HUES64 (cell line): ENCODE measurements at regions not wholly inside any gene's neighbourhood (a gene's known extent, or its start where the extent isn't known, plus 50 kb on each side); places are given as distances from the start of the nearest gene placed in this dataset.

Experiments used
- H3K27ac ChIP-seq: 2 replicates; pipeline ENCODE4 v1.7.0; 2013; ENCODE audit warnings: low read depth, low read length, inconsistent platforms
- H3K27me3 ChIP-seq: 2 replicates; pipeline ENCODE4 v1.6.1; 2013; ENCODE audit warnings: mild to moderate bottlenecking, low read length; ENCODE audit not compliant: insufficient read depth
- H3K36me3 ChIP-seq: 2 replicates; pipeline ENCODE4 v1.6.1; 2013; ENCODE audit warnings: mild to moderate bottlenecking, low read length; ENCODE audit not compliant: insufficient read depth
- H3K4me1 ChIP-seq: 2 replicates; pipeline ENCODE4 v1.6.1; 2013; ENCODE audit warnings: mild to moderate bottlenecking, low read length, moderate library complexity; ENCODE audit not compliant: insufficient read depth
- H3K4me3 ChIP-seq: 2 replicates; pipeline ENCODE4 v1.5.1; 2013; ENCODE audit warnings: mild to moderate bottlenecking, low read length, moderate library complexity
- H3K9ac ChIP-seq: 2 replicates; pipeline ENCODE4 v1.6.1; 2013; ENCODE audit warnings: mild to moderate bottlenecking, low read depth, low read length
- H3K9me3 ChIP-seq: 2 replicates; pipeline ENCODE4 v1.6.1; 2013; ENCODE audit warnings: low read depth, low read length; ENCODE audit not compliant: insufficient read depth
- WGBS: fragments of 150-250, 120-280 bp; methylation state at CpG from one replicate; pipeline ENCODE4 v1.1.7; 2013; ENCODE audit warnings: missing lambda C conversion rate; 5-methylcytosine and 5-hydroxymethylcytosine counted together

DNA sequence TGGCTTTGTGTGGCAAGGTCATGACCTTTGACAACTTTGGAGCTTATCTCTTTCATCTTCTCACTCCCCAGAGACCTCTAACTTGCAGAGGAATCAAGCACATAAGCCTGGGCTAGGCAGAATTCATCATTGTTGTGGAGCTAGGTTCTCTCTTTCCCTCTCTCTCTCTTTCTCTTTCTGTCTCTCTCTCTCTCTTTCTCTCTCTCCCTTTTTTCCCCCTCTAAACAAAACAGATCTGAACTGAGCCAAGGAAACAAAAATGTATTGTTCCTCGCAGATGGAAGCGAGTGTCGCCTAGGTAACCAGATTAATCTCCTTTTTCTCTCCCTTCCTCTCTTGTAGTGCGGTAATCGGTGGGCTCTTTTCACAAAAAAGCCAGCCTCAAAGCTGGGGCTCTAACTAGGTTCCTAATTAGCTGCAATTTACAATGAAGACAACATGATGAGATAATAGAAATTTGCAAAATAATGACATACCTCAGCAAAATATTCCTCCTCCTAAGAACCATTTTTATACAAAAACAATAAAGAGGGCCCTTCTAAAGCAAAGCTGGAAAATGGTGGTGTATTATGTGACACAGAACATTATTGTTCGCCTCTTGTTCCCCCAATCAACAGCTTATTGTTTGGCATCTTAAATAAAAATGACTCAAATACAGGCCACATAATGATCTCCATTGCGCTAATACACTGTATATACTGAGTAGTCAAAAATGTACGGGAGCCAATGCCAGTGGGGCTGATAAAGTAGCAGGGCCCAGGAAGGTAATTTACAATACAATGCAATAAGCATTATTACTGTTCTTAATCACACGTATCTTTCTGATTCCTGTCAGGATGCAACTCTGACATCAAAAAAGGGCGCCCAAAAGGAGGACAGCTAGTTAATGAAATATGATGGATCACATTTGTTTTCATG lies 65.7 kb upstream of the SOX5 start:
- Histone ChIP-seq H3K27ac (no peak overlapping the region), H3K9me3 (no peaks in the 10 kb centered on the region), H3K9ac (no peak overlapping the region), H3K27me3 (peaks cover 33% of the 10 kb centered on the region), H3K36me3 (no peaks in the 10 kb centered on the region), H3K4me1 (peaks cover 28% of the 10 kb centered on the region), H3K4me3 (no peak overlapping the region)
- 47% methylated on average over 8 of the region's 10 CpGs for WGBS

DNA sequence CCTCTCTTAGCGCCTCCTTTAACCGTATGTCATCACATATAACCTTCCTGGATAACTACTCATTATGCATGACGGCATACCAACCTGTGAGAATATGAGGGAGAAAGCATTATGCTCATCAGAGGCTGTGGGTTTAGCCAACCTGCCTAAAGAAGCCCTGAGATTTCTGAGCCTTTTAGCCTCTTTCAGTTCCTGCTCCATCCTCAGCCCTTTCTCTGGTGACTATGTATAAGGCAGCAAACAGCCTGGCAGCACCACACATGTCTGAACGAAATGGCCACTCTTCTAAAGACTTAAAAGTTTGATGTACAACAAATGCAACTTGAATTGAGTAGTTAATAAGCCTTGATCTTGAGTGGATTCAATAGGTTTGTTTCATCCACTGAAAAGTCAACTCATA lies 64.8 kb upstream of the SOX5 start:
- Histone ChIP-seq H3K4me3 (no peak overlapping the region), H3K9ac (no peak overlapping the region), H3K27me3 (peaks cover 33% of the 10 kb centered on the region), H3K4me1 (peaks cover 21% of the 10 kb centered on the region; the same call in 1 of the 2 replicates), H3K27ac (no peak overlapping the region), H3K36me3 (no peaks in the 10 kb centered on the region), H3K9me3 (no peaks in the 10 kb centered on the region)
- 94% methylated on average over 4 of the region's 4 CpGs for WGBS

DNA sequence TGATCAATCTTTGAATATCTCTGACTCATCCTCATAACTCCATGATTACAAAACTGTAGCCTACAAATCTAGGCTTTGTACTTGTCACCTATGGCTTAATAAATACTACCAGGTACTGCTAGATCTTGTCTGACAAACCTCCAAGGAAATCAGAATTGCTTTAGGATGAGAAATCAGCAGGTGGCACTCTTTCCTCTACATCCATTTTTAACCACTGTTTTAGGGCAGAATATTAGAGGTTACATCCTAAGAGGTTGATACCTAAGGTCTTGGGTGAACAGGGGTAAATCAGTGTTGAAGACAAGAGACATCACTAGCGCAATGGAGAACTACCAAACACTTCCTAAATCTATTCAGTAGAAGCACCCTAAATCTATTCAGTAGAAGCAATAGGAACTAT lies 63.1 kb upstream of the SOX5 start:
- Histone ChIP-seq H3K27me3 (peaks cover 33% of the 10 kb centered on the region), H3K27ac (no peak overlapping the region), H3K9ac (no peak overlapping the region), H3K9me3 (no peaks in the 10 kb centered on the region), H3K36me3 (no peaks in the 10 kb centered on the region), H3K4me1 (peaks cover 21% of the 10 kb centered on the region; the same call in 1 of the 2 replicates), H3K4me3 (no peak overlapping the region)
- no CpG with 5 or more reads among the region's 1 CpG for WGBS

DNA sequence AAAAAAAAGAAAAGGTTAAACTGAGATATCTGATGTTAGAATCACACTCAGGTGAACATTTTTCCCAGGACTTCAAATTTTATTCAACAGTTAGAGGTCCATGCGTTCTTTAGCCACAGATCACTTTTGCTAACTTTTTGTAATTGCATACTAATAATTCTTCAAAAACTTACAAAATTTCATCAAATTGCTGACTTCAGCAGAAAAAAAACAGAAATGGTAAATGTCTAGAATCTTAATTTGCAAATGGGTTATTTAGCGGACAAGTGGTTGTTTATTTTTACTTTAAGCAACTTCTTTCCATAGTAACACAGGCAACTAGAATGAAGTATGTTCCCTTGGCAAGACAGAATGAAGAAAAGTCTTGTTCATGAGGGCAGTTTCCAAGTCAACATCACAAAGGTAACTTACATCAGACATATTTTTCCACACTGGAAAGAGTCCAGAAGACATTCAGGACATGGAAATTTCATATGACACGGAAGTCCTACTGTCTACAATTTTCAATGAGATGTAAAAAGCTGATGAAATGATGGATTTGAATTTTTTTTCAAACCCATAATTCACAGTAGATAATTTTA lies 62.5 kb upstream of the SOX5 start:
- Histone ChIP-seq H3K4me3 (no peak overlapping the region), H3K36me3 (no peaks in the 10 kb centered on the region), H3K4me1 (peaks cover 21% of the 10 kb centered on the region; the same call in 1 of the 2 replicates), H3K27ac (no peak overlapping the region), H3K9ac (no peak overlapping the region), H3K9me3 (no peaks in the 10 kb centered on the region), H3K27me3 (peaks cover 31% of the 10 kb centered on the region)
- WGBS = 93% methylated on average over 1 of the region's 3 CpGs

DNA sequence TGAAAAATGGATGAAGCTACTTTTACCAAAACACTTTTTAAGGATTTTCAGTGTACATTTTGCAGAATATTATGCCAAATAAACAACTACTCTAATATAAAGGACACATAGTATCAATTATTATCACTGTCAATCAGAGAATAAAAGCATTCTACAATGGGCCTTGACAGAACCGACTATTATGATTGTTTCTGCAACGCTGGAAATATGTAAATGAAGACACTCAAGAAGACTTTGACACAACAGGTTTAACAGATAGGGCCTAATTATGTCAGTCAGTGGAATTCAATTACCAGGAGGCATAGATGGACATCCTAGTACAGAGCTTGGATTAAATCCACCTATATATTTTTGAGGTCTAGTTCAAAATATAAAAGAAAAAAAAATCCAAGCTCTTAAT lies 58.7 kb upstream of the SOX5 start:
- no peak overlapping the region for H3K4me3 ChIP-seq
- no peaks in the 10 kb centered on the region for H3K4me1 ChIP-seq
- no peak overlapping the region for H3K27ac ChIP-seq
- 97% methylated on average over 2 of the region's 2 CpGs for WGBS
- H3K9ac ChIP-seq = no peak overlapping the region
- H3K27me3 ChIP-seq = peaks cover under 1% of the 10 kb centered on the region; the same call in 1 of the 2 replicates
- no peaks in the 10 kb centered on the region for H3K9me3 ChIP-seq
- H3K36me3 ChIP-seq = no peaks in the 10 kb centered on the region
